Neural progenitor cell (in vitro differentiated cells): ENCODE measurements at regions not wholly inside any gene's neighbourhood (a gene's known extent, or its start where the extent isn't known, plus 50 kb on each side); places are given as distances from the start of the nearest gene placed in this dataset.

Experiments
- CTCF ChIP-seq: fragments of 200-600 bp; sonication (generic); IDR thresholded peaks from 2 replicates; pipeline ENCODE4 v1.5.1; 2017; ENCODE audit warnings: antibody characterized with exemption, mild to moderate bottlenecking
- EZH2 ChIP-seq: fragments of 200-600 bp; sonication (generic); IDR thresholded peaks from 2 replicates; pipeline ENCODE4 v1.6.1; 2017; ENCODE audit warnings: antibody characterized with exemption, mild to moderate bottlenecking, moderate library complexity
- EZH2phosphoT487 ChIP-seq: fragments of 200-600 bp; sonication (generic); IDR thresholded peaks from 2 replicates; pipeline ENCODE4 v1.6.1; 2017; ENCODE audit warnings: antibody characterized with exemption

GRCh38 chr6:48031711-48032110 lies 79.3 kb downstream of the PTCHD4 start:
- TF ChIP-seq EZH2 (no peak), CTCF (no peak), EZH2phosphoT487 (no peak)
